Activated effector memory CD4-positive, alpha-beta T cell treated with anti-CD3 and anti-CD28 coated beads, Interleukin-2, amount 50 U/mL, for 16 hours (primary cell): ENCODE measurements at regions not wholly inside any gene's neighbourhood (a gene's known extent, or its start where the extent isn't known, plus 50 kb on each side); places are given as distances from the start of the nearest gene placed in this dataset.
A peak's percentile ranks its signal among the peaks of the same experiment; 100 is the strongest.
"Not testable (repeated sequence)": the region's sequence is repeated elsewhere in the genome, so short reads cannot be mapped to it uniquely, and the experiment has no call there.

Experiments used
- DNase-seq: peaks from one replicate; pipeline ENCODE4 v3.0.0-alpha.2; 2020

GRCh38 chr15:63434576-63435186, 53.0 kb upstream of the CA12 start:
- no peak for DNase-seq

GRCh38 chr15:63435204-63435820, 53.7 kb upstream of the CA12 start:
- DNase-seq = no peak

- DNase-seq = no peak
These were observed 54.7 kb upstream of the CA12 start for GRCh38 chr15:63436341-63436740.

DNA sequence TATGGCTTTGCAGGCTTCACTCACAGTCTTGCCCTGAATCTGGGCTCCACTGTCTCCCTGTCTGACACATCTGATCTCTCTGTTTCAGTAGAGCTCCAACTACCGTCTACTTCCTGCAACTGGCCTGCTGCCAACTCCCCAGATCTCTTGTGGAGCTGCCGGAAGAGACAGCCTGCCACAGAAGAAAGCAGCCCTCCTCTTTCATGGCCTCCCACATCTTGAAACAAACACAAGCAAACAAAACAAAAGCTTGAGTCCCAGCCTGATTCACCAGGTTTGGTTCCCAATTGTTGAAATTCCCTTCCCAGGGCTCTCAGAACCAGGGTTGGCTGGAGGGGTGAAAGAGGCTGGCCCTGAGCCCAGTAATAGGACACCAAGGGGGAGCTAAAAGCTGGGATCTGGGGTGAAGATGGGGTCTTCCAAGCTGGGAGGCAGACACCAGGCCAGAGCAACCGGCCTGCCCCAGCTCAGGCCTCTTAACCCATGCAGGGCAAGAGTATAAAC, 55.3 kb upstream of the CA12 start:
- peak; percentile 87 for DNase-seq

DNA sequence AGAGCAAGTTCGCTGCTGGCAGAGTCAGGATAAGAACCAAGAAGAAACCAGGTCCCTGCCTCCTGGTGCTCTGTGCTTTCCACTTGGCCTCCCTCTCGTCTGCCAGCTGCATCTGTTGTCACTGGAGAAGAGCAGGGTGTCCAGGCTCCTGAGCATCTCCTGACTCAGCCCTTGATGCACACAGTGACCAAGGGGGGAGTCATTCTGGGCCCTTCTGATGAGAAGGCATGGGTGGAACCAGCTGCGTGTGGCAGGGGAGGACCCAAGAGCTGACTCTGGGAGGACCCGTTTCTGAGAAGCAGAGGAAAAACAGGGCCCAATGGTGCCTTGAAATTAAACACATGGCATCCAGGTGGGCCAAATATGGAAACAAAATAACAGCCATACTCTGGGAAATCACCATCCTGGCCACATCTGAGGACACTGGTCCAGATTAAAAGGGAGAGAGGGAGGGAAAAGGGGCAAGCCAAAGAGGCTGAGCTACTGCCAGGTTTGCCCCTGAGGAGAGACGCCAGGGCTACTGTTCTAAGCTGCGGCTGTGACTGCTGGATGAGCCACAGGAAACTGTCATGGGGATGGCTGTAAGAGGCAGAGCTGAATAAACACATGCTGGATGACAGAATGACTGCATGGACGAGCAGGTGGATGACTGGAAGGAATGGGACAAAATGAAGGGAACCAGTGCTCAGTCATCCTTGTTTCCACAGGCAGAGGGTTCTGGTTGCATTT, 58.1 kb upstream of the CA12 start:
- no peak for DNase-seq

DNA sequence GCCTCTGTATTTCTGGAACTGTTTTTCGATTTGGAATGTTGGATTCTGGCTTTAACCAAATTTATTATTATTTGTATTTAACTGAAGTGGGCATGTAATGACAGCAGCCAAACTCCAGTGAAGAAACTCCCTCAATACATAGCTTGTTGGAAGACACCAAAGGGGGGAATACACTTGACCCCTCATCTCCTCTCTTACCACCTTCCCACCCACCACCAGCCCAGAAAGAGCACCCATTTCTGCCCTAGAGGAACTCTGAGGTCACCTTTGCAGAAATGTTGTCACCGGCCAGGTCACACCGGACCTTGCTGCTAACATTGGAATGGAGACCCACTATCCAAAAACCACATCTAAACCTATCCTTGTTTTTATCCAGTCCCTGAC, 58.6 kb upstream of the CA12 start:
- no peak for DNase-seq

- no peak for DNase-seq
These were observed 59.1 kb upstream of the CA12 start for GRCh38 chr15:63440756-63441155.

DNA sequence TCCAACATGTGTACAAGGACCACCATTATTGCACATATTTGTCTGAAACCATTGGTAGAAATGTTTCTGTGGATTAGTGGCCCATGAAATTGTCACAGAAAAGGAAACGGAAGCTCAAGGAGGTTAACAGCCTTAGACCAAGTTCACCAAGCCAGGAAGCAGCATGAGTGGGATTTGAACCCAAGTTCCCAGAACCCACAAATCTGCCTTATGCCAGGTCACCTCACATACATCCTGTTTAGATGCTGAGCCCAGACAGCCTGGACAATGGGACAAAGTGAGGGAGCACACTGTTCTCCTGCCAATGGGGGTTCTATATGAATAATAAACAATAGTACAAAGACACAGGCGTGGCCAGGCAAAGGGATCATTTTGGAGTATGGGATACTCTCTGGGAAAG, 59.6 kb upstream of the CA12 start:
- no peak for DNase-seq

DNA sequence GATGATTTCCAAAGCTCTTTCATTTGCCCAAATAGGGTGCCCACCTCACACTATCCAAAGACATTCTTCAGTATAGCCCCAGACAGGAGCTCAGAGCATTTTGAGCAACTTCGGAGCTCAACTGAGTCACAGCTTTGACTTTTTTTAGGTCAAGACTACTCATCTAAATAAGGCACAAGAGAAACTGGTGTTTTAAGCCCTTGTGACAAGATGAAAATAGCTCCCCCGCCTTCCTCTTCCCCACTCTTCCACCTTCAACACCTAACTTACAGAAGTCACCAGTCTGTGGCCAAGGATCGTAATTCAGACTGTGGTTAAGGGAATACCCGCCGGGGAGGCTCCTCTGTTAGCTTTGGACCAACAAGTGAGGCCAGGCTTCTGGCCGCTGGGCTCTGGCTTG, 60.4 kb upstream of the CA12 start:
- no peak for DNase-seq

- DNase-seq = no peak
These were observed 59.8 kb upstream of the USP3 start for GRCh38 chr15:63444611-63445010.

GRCh38 chr15:63446255-63446654, 58.1 kb upstream of the USP3 start:
- DNase-seq = no peak

GRCh38 chr15:63447017-63447676, 57.2 kb upstream of the USP3 start:
- DNase-seq = no peak

- no peak for DNase-seq
These were observed 56.1 kb upstream of the USP3 start for GRCh38 chr15:63448266-63448665.

DNA sequence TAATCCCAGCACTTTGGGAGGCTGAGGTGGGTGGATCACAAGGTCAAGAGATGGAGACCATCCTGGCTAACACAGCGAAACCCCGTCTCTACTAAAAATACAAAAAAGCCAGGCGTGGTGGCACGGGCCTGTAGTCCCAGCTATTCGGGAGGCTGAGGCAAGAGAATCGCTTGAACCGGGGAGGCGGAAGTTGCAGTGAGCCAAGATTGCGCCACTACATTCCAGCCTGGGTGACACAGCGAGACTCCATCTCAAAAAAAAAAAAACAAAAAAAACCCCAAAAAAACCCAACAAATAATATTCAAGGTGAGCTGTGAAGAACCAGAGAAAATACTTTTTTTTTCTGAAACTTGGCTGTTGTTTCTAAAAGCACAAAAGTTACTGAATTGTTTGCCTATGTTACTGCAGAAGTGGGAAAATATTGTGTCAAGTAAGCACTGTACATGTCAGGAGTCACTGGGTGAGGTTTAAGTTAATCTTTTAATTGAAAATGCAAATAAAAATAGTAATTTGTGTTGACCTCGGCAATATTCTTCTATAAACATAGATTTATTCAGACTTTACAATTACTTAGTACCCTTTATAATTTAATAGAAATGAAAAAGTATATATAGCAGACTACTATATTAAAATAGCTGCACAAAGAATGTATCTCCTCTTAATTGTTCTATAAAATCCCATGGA, 55.4 kb upstream of the USP3 start:
- DNase-seq = not testable (repeated sequence)

- DNase-seq = no peak
These were observed 54.7 kb upstream of the USP3 start for GRCh38 chr15:63449731-63450130.

DNA sequence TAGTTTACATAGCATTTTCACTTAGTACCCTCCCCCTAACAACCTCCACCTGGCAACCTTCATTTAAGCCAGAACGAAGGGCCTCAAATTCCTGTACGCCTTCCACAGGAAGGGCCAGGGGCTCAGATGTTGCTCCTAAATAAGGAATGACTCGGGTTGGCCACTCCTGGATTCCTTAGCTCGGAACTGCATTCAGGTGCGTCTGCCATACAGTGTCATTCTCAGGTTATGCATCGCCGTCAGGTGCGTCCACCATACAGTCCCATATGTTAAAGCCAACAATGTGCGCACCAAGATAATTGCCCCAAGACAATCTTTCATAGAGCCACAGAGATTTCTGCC, 53.5 kb upstream of the USP3 start:
- DNase-seq = no peak

DNA sequence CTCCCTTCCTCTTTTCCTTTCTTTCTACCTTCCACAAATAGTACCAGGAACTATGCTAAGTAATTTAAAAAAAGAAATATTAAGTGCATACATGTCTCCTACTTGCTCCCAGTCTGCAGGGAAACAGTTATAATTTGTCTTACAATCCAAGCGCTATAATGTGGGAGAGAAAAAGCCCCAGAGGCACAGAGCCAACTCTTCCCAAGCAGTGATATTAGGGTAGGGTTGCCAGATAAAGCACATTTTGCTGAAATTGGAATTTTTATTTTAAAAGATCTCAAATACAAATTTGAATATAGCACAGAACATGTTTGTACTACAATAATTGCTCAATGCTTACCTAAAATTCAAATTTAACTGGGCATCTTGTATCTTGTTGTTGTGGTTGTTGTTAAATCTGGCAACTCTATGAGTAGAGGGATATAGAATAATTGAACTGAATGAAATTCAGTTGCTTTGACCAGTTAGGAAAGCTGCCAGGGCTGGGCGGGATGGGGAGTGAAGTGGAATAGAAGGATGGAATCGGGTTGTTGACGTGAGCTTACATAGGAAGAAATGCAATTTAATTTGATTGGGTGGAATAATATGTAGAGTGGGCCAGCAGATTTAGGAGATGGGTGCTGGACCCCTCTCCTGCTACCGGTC, 52.6 kb upstream of the USP3 start:
- no peak for DNase-seq

DNA sequence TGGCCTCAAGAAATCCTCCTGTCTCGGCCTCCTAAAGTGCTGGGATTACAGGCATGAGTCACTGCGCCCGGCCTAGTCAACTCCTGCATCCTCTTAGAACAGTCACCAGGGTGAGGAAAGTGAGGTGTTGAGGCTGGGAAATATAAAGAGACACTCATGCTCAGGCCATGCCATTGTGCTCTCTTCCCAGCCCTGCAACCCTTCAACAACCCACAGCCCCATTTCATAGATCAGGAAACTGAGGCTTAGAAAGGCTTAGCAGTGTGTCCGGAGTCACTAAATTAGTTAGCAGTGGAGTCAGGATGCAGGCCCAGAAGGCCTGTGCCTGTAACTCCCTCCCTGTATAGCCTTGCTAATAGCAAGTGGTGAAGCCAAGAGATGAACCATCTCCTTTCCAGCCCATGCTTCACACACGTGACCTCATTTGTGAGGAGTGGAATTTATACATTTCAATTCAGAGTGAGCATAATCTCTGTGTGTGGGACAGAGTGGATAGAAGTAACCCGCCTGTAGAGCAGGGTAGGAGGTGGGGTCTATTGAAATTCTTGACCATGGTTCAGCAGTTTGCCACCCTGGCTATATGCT, 51.7 kb upstream of the USP3 start:
- DNase-seq = no peak

DNA sequence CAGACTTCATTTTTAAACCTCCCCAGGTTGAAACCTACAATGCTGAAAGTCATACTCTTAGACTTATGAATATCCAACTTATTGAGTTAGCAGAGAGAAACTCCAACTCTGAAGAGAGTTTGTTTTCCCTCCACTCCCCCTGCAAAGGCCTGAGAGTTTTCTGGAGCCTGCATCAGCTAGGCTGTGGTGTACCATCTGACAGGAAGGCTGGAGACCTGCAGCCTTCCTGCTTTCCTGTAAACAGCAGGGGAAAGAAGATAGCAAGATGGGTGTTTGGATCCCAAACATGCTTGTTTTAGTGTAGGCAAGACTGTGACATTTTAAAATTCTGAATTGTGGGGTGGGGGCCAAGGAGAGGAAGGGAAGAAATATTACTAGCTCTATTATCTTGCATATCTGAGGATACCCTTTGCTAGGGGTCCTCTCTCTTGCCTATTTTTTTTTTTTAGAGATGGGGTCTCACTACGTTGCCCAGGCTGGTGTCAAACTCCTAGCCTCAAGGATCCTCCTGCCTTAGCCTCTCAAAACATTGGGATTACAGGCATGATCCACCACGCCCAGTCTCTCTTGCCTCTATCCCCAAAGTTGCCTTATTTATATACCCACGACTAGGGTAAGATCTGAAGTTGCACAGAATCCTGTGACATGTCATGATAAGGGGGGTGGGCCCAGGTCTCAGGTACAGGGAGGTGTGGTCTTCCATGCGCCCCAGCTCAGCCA, 51.0 kb upstream of the USP3 start:
- DNase-seq = no peak

- no peak for DNase-seq
These were observed 49.7 kb upstream of the USP3 start for GRCh38 chr15:63454503-63455211.
